ENCODE measurements at regions not wholly inside any gene's neighbourhood (a gene's known extent, or its start where the extent isn't known, plus 50 kb on each side); places are given as distances from the start of the nearest gene placed in this dataset.

DNA sequence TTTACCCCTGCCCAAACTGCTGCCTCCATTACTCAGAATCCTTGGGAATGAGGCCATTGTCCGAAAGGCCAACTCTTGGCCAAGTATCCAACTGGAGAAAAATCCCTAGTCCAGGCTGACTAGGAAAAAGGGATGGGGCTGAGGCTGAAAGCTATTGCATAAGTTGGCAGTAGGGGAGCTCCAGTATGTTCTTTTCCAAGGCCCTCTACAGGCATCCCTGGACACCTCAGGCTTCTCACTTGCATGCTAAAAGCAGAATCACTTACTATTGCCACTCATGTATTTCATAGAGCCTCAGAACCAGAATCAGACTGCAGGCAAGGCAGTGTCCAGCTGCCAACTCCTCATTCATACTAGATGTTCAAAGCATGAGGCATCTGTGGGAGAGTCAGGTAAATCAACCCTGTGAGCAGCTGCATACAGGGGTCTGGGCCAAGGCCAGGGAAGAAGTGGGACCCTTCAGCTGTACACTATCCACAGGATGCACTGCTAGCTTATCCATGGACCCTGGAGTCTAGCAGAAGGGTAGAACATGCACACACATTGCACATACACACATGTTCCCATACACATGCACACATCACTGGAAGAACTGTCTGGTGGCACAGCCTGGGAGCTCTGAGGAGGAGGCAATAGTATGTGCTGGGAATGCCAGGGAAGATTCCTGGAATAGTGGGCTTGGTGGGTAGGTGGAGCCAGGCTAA is 195.3 kb downstream of the C1orf94 start:
- intact Hi-C loops (cut with micrococcal nuclease): no loop called here
- DNase-seq (ENCODE audit: unreplicated experiment): no peak
- Mint-ChIP-seq H3K9me3 (ENCODE audit: unreplicated experiment) (peaks cover 36% of the 10 kb centered on the region), H3K27me3 (ENCODE audit: insufficient read depth, unreplicated experiment) (no peaks in the 10 kb centered on the region), H3K36me3 (ENCODE audit: insufficient read depth, unreplicated experiment) (no peaks in the 10 kb centered on the region), H3K27ac (ENCODE audit: low read depth, unreplicated experiment) (no peak overlapping the region), H3K4me1 (ENCODE audit: insufficient read depth, unreplicated experiment) (no peaks in the 10 kb centered on the region), H3K4me3 (ENCODE audit: unreplicated experiment) (no peak overlapping the region)
- no TSS peak for BruUV-seq (replicated peaks)
- TF ChIP-seq, protein P1, sequence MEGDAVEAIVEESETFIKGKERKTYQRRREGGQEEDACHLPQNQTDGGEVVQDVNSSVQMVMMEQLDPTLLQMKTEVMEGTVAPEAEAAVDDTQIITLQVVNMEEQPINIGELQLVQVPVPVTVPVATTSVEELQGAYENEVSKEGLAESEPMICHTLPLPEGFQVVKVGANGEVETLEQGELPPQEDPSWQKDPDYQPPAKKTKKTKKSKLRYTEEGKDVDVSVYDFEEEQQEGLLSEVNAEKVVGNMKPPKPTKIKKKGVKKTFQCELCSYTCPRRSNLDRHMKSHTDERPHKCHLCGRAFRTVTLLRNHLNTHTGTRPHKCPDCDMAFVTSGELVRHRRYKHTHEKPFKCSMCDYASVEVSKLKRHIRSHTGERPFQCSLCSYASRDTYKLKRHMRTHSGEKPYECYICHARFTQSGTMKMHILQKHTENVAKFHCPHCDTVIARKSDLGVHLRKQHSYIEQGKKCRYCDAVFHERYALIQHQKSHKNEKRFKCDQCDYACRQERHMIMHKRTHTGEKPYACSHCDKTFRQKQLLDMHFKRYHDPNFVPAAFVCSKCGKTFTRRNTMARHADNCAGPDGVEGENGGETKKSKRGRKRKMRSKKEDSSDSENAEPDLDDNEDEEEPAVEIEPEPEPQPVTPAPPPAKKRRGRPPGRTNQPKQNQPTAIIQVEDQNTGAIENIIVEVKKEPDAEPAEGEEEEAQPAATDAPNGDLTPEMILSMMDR (IDR thresholded peaks at IDR 0.05; ENCODE audit: unreplicated experiment): no peak
- CTCF ChIA-PET: no interaction called here
- POLR2A ChIA-PET: no interaction called here

DNA sequence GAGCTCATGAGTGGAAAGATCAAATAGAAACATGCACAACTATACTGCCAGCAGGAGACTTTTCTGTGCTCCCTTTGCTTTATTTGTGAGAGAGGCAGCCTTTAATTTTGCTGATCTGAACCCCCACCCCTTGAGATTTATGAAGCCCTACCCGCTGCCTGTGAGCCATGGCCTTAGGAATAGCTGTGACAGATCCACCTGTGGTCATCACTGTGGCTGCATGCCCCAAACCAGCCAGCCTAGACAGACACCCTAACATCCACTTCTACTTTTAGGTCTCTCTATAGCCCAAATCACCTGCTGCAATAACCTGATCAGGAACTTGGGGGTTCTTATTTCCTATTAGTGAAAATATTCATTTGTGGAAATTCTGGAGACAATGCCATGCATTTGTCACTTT is 196.2 kb downstream of the C1orf94 start:
- Mint-ChIP-seq H3K4me3 (ENCODE audit: unreplicated experiment) (no peak overlapping the region), H3K27ac (ENCODE audit: low read depth, unreplicated experiment) (no peak overlapping the region), H3K36me3 (ENCODE audit: insufficient read depth, unreplicated experiment) (no peaks in the 10 kb centered on the region), H3K4me1 (ENCODE audit: insufficient read depth, unreplicated experiment) (no peaks in the 10 kb centered on the region), H3K9me3 (ENCODE audit: unreplicated experiment) (peaks cover 36% of the 10 kb centered on the region), H3K27me3 (ENCODE audit: insufficient read depth, unreplicated experiment) (no peaks in the 10 kb centered on the region)
- BruUV-seq (replicated peaks): no TSS peak
- no peak for DNase-seq (ENCODE audit: unreplicated experiment)
- TF ChIP-seq, protein P1 (IDR thresholded peaks at IDR 0.05; ENCODE audit: unreplicated experiment): no peak
- ChIA-PET POLR2A (no interaction called here), CTCF (no interaction called here)
- intact Hi-C loops (cut with micrococcal nuclease): no loop called here

DNA sequence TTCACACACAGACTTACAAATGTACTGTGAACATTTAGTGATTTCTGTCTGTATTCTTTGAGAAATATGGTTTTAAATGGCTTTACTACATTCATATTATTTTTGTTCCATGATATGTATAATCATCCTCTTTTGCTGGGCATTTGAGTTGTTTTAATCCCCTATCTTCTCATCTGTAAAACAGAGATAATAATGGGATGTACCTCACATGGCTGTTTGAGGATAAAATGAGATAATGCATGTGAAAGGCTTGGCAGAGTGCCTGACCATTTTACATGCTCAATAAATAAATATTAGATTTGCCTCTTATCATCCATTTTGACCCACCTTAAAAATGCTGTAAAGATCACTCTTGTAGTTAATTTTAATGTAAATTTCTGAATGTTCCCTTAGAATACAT is 197.2 kb downstream of the C1orf94 start:
- ChIA-PET POLR2A (no interaction called here), CTCF (no interaction called here)
- H3K4me3 Mint-ChIP-seq (ENCODE audit: unreplicated experiment): no peak overlapping the region
- no peak overlapping the region for H3K27ac Mint-ChIP-seq (ENCODE audit: low read depth, unreplicated experiment)
- TF ChIP-seq, protein P1 (IDR thresholded peaks at IDR 0.05; ENCODE audit: unreplicated experiment): no peak
- H3K36me3 Mint-ChIP-seq (ENCODE audit: insufficient read depth, unreplicated experiment): no peaks in the 10 kb centered on the region
- peaks cover 32% of the 10 kb centered on the region for H3K9me3 Mint-ChIP-seq (ENCODE audit: unreplicated experiment)
- no peak for DNase-seq (ENCODE audit: unreplicated experiment)
- intact Hi-C loops (cut with micrococcal nuclease): no loop called here
- no TSS peak for BruUV-seq (replicated peaks)
- no peaks in the 10 kb centered on the region for H3K27me3 Mint-ChIP-seq (ENCODE audit: insufficient read depth, unreplicated experiment)
- H3K4me1 Mint-ChIP-seq (ENCODE audit: insufficient read depth, unreplicated experiment): no peaks in the 10 kb centered on the region

DNA sequence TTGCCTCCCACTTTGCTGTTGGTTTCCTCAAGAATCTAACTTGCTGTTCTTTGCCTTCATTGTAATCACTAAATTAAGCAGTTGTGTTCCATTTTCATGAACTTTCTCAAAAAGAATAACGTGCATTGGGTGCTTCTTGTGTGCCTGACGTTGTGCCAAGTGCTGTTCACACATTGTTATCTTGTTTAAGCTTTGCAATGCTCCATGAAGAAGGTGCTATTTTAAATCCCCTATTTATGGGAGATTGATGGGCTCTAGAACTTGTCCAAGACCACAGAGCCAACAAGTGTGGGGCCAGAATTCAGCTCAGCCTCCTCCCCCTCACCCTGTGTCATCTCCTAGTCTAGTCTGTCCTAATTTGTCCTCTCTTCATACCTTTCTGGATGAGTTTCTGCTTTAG is 199.8 kb downstream of the C1orf94 start:
- CTCF ChIA-PET: no interaction called here

More for the DNA sequence above, 199.8 kb downstream of the C1orf94 start:
- Mint-ChIP-seq H3K36me3 (ENCODE audit: insufficient read depth, unreplicated experiment) (no peaks in the 10 kb centered on the region), H3K4me3 (ENCODE audit: unreplicated experiment) (no peak overlapping the region), H3K27ac (ENCODE audit: low read depth, unreplicated experiment) (no peak overlapping the region), H3K4me1 (ENCODE audit: insufficient read depth, unreplicated experiment) (no peaks in the 10 kb centered on the region), H3K9me3 (ENCODE audit: unreplicated experiment) (peaks cover 35% of the 10 kb centered on the region), H3K27me3 (ENCODE audit: insufficient read depth, unreplicated experiment) (no peaks in the 10 kb centered on the region)
- no TSS peak for BruUV-seq (replicated peaks)
- DNase-seq (ENCODE audit: unreplicated experiment): no peak
- TF ChIP-seq, protein P1 (IDR thresholded peaks at IDR 0.05; ENCODE audit: unreplicated experiment): no peak
- intact Hi-C loops (cut with micrococcal nuclease): no loop called here
- POLR2A ChIA-PET: no interaction called here

All from MCF 10A (cell line).